Liver (tissue), 8 donors: ENCODE measurements at regions not wholly inside any gene's neighbourhood (a gene's known extent, or its start where the extent isn't known, plus 50 kb on each side); places are given as distances from the start of the nearest gene placed in this dataset.

Experiments used
- DNase-seq: peaks from one replicate; pipeline ENCODE4 v3.0.0-alpha.2; 2017; ENCODE audit warnings: low spot score
- H3K27ac ChIP-seq, 2 donors: one replicate each; pipeline ENCODE4 v1.7.0; 2013; ENCODE audit warnings: inconsistent platforms in 2 of 2, low read length in 2 of 2, control low read depth in 1 of 2, low read depth in 1 of 2, mild to moderate bottlenecking in 1 of 2
- H3K27me3 ChIP-seq, 4 donors: one replicate each; pipeline versions ENCODE4 v1.6.1 to v1.7.0; 2013; ENCODE audit warnings: low read length in 3 of 4, inconsistent platforms in 1 of 4, mild to moderate bottlenecking in 1 of 4, moderate library complexity in 1 of 4; ENCODE audit not compliant: control insufficient read depth in 4 of 4, insufficient read depth in 4 of 4
- H3K36me3 ChIP-seq, 4 donors: one replicate each; pipeline versions ENCODE4 v1.6.1 to v1.7.0; 2013; ENCODE audit warnings: low read length in 3 of 4, mild to moderate bottlenecking in 3 of 4, low read depth in 1 of 4, moderate library complexity in 1 of 4; ENCODE audit not compliant: control insufficient read depth in 4 of 4, insufficient read depth in 3 of 4
- H3K4me1 ChIP-seq, 4 donors: one replicate each; pipeline versions ENCODE4 v1.6.1 to v1.7.0; 2013; ENCODE audit warnings: low read length in 3 of 4, mild to moderate bottlenecking in 3 of 4, moderate library complexity in 1 of 4; ENCODE audit not compliant: control insufficient read depth in 4 of 4, insufficient read depth in 4 of 4
- H3K4me3 ChIP-seq, 3 donors: one replicate each; pipeline versions ENCODE4 v1.6.1 to v1.7.0; 2013; ENCODE audit warnings: low read length in 3 of 3, control low read depth in 1 of 3, low read depth in 1 of 3, mild to moderate bottlenecking in 1 of 3
- H3K9ac ChIP-seq, 2 donors: one replicate each; pipeline ENCODE4 v1.7.0; 2013; ENCODE audit warnings: low read length in 2 of 2, mild to moderate bottlenecking in 2 of 2, moderate library complexity in 2 of 2, control low read depth in 1 of 2, low read depth in 1 of 2
- H3K9me3 ChIP-seq, 4 donors: one replicate each; pipeline versions ENCODE4 v1.6.1 to v1.7.0; 2013; ENCODE audit warnings: low read length in 3 of 4; ENCODE audit not compliant: control insufficient read depth in 4 of 4
- ATF3 ChIP-seq: IDR thresholded peaks from 2 replicates; pipeline ENCODE4 v1.6.1; 2016; ENCODE audit warnings: antibody characterized with exemption
- EGR1 ChIP-seq, 2 donors: IDR thresholded peaks; 2 replicates each; pipeline ENCODE4 v1.6.1; 2016 to 2018; ENCODE audit warnings: antibody characterized with exemption in 2 of 2, low read depth in 2 of 2
- FOXA1 ChIP-seq: IDR thresholded peaks from 2 replicates; pipeline ENCODE4 v1.6.1; 2016; ENCODE audit warnings: antibody characterized with exemption
- FOXA2 ChIP-seq: IDR thresholded peaks from 2 replicates; pipeline ENCODE4 v1.6.1; 2016; ENCODE audit warnings: antibody characterized with exemption
- GABPA ChIP-seq, 2 donors: IDR thresholded peaks in 1 of 2; conservative IDR thresholded peaks in 1 of 2; 2 replicates each; pipeline ENCODE4 v1.6.1; 2016; ENCODE audit warnings: antibody characterized with exemption in 2 of 2, mild to moderate bottlenecking in 1 of 2, moderate library complexity in 1 of 2
- HNF4A ChIP-seq, 2 donors: conservative IDR thresholded peaks; 2 replicates each; pipeline ENCODE4 v1.6.1; 2016; ENCODE audit warnings: antibody characterized with exemption in 2 of 2, mild to moderate bottlenecking in 2 of 2
- HNF4G ChIP-seq: IDR thresholded peaks from 2 replicates; pipeline ENCODE4 v1.6.1; 2016; ENCODE audit warnings: antibody characterized with exemption
- JUND ChIP-seq, 2 donors: IDR thresholded peaks; 2 replicates each; pipeline ENCODE4 v1.6.1; 2016; ENCODE audit warnings: antibody characterized with exemption in 2 of 2
- NR2F2 ChIP-seq: IDR thresholded peaks from 2 replicates; pipeline ENCODE4 v1.6.1; 2016; ENCODE audit warnings: antibody characterized with exemption
- RAD21 ChIP-seq, 2 donors: IDR thresholded peaks; 2 replicates each; pipeline ENCODE4 v1.6.1; 2016; ENCODE audit warnings: antibody characterized with exemption in 2 of 2, mild to moderate bottlenecking in 2 of 2
- REST ChIP-seq: IDR thresholded peaks from 2 replicates; pipeline ENCODE4 v1.6.1; 2016; ENCODE audit warnings: antibody characterized with exemption, mild to moderate bottlenecking
- RXRA ChIP-seq, 2 donors: IDR thresholded peaks; 2 replicates each; pipeline ENCODE4 v1.6.1; 2017 to 2018; ENCODE audit warnings: antibody characterized with exemption in 2 of 2, mild to moderate bottlenecking in 1 of 2
- SP1 ChIP-seq: IDR thresholded peaks from 2 replicates; pipeline ENCODE4 v1.6.1; 2018; ENCODE audit warnings: antibody characterized with exemption, mild to moderate bottlenecking
- YY1 ChIP-seq: IDR thresholded peaks from 2 replicates; pipeline ENCODE4 v1.6.1; 2016; ENCODE audit warnings: antibody characterized with exemption, mild to moderate bottlenecking
- ZBTB33 ChIP-seq: IDR thresholded peaks from 2 replicates; pipeline ENCODE4 v1.6.1; 2016; ENCODE audit warnings: antibody characterized with exemption
- WGBS: extraction: QIAGEN DNeasy Blood & Tissue Kit; methylation state at CpG from one replicate; pipeline ENCODE4 v1.1.7; 2013; 5-methylcytosine and 5-hydroxymethylcytosine counted together
- TF ChIP-seq, protein P1 (sequence below): IDR thresholded peaks from 2 replicates; pipeline ENCODE4 v1.6.1; 2016; ENCODE audit warnings: antibody characterized with exemption
- TF ChIP-seq, protein P2 (sequence below): fragments of 150-350 bp; IDR thresholded peaks from 2 replicates; pipeline ENCODE4 v1.5.1; 2017; ENCODE audit warnings: improper control_type of control experiment, low read depth, low read length; ENCODE audit not compliant: missing input control
- donor health status: healthy.
- donor health status: healthy.
- donor health status: healthy.
- donor health status: healthy.
- donor health status: healthy.

DNA sequence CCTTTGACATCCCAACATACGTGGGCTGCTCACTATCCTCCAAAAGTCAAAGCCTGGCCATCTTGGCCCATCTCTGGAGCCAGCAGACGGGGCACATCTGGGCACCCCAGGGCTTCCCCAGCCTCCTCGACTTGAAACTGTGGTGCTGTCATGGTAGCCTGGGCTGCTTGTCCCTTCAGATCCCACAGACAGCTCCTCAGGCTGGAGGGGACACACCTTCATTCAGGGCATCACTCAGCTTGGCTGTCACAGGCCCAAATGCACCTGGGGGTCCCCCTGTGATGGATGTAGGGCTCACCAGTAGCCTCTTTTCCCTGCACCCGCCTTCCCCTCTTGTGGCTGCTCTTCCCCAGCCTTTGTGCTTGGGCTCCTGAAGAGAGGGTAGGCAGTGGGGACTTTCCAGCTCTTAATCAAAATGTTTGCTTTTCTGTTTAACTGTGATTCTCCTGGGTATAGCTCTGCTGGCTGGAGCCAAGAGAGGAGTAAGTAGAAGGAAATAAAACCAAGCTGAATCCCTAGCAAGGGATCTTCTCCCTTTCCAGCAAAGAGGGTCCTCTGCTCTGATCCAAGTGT, 92.3 kb downstream of the GYPC start:
- H3K36me3 ChIP-seq = no peaks in the 10 kb centered on the region
- 53% methylated on average over 4 of the region's 4 CpGs for WGBS
- no peak for DNase-seq

More for the DNA sequence above, 92.3 kb downstream of the GYPC start:
- TF ChIP-seq YY1 (no peak), ATF3 (no peak), FOXA1 (no peak), HNF4G (no peak), SP1 (no peak), FOXA2 (no peak), RXRA (IDR thresholded peaks at IDR 0.05) (no peak), HNF4A (conservative IDR thresholded peaks at IDR 0.05) (no peak), ZBTB33 (no peak), EGR1 (IDR thresholded peaks at IDR 0.05; ENCODE audit: low read depth in 2 of 2) (no peak), NR2F2 (no peak), RAD21 (IDR thresholded peaks at IDR 0.05) (no peak), REST (no peak), GABPA (IDR thresholded peaks at IDR 0.05 in 1 of 2, conservative IDR thresholded peaks at IDR 0.05 in 1 of 2) (no peak), JUND (IDR thresholded peaks at IDR 0.05) (no peak)
- TF ChIP-seq, protein P1, sequence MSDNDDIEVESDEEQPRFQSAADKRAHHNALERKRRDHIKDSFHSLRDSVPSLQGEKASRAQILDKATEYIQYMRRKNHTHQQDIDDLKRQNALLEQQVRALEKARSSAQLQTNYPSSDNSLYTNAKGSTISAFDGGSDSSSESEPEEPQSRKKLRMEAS = no peak
- TF ChIP-seq, protein P2, sequence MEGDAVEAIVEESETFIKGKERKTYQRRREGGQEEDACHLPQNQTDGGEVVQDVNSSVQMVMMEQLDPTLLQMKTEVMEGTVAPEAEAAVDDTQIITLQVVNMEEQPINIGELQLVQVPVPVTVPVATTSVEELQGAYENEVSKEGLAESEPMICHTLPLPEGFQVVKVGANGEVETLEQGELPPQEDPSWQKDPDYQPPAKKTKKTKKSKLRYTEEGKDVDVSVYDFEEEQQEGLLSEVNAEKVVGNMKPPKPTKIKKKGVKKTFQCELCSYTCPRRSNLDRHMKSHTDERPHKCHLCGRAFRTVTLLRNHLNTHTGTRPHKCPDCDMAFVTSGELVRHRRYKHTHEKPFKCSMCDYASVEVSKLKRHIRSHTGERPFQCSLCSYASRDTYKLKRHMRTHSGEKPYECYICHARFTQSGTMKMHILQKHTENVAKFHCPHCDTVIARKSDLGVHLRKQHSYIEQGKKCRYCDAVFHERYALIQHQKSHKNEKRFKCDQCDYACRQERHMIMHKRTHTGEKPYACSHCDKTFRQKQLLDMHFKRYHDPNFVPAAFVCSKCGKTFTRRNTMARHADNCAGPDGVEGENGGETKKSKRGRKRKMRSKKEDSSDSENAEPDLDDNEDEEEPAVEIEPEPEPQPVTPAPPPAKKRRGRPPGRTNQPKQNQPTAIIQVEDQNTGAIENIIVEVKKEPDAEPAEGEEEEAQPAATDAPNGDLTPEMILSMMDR = no peak
- Histone ChIP-seq H3K9ac (no peak overlapping the region), H3K27me3 (no peaks in the 10 kb centered on the region), H3K4me1 (no peaks in the 10 kb centered on the region), H3K4me3 (no peak overlapping the region), H3K9me3 (no peaks in the 10 kb centered on the region), H3K27ac (no peak overlapping the region)
